ENCODE measurements at regions not wholly inside any gene's neighbourhood (a gene's known extent, or its start where the extent isn't known, plus 50 kb on each side); places are given as distances from the start of the nearest gene placed in this dataset.

DNA sequence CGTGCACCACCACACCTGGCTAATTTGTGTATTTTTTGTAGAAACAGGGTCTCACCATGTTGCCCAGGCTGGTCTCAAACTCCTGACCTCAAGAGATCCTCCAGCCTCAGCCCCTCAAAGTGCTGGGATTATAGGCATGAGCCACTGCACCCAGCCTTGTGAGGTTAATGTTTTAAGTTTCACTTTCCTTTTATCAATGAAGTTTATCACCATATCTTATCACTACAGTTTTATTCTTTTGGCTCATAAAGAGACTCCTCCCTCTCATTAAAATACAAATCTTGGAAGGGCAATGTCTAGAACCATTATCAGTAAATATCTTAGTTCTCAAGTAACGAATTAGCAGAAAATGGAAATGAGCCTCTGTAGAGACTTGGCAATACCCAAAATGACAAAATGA is 173.8 kb downstream of the BCL11A start:
- ATAC-seq (no peak), DNase-seq (no peak)
- intact Hi-C loops (cut with DNase I), result no loop called here
- peaks cover 0 to 4% (median 0%) of the 10 kb centered on the region in 7 donors for H3K27me3 ChIP-seq
- no peaks in the 10 kb centered on the region for H3K4me1 ChIP-seq
- no peak overlapping the region for H3K4me3 ChIP-seq
- 80 to 82% methylated on average over 2 of the region's 2 CpGs for WGBS, 2 donors
- H3K27ac ChIP-seq, result no peak overlapping the region
- no peaks in the 10 kb centered on the region for H3K36me3 ChIP-seq
- no peaks in the 10 kb centered on the region for H3K9me3 ChIP-seq
- TF ChIP-seq, protein P1, sequence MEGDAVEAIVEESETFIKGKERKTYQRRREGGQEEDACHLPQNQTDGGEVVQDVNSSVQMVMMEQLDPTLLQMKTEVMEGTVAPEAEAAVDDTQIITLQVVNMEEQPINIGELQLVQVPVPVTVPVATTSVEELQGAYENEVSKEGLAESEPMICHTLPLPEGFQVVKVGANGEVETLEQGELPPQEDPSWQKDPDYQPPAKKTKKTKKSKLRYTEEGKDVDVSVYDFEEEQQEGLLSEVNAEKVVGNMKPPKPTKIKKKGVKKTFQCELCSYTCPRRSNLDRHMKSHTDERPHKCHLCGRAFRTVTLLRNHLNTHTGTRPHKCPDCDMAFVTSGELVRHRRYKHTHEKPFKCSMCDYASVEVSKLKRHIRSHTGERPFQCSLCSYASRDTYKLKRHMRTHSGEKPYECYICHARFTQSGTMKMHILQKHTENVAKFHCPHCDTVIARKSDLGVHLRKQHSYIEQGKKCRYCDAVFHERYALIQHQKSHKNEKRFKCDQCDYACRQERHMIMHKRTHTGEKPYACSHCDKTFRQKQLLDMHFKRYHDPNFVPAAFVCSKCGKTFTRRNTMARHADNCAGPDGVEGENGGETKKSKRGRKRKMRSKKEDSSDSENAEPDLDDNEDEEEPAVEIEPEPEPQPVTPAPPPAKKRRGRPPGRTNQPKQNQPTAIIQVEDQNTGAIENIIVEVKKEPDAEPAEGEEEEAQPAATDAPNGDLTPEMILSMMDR (IDR thresholded peaks at IDR 0.05), result no peak

DNA sequence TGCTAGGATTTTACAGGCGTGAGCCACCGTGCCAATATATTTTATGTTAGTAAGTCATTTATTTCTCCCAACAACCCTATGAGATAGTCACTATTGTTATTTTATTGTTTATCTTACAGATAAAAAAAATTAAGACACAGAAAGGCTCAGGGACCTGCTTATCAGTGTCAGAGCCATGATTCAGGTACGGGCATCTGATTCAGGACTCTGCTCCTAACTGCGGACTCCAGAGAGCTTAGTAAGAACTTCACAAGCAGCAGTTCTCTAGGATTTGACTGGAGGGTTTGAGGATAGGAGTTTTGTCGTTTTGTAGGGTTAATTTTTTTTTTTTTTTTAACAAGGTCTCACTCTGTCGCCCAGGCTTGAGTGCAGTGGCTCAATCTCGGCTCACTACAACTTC is 174.2 kb downstream of the BCL11A start:
- 86 to 89% methylated on average over 7 of the region's 7 CpGs for WGBS, 2 donors
- H3K4me3 ChIP-seq, result no peak overlapping the region
- no peak for ATAC-seq
- peaks cover 0 to 4% (median 0%) of the 10 kb centered on the region in 7 donors for H3K27me3 ChIP-seq
- intact Hi-C loops (cut with DNase I), result no loop called here
- H3K36me3 ChIP-seq, result no peaks in the 10 kb centered on the region
- no peaks in the 10 kb centered on the region for H3K9me3 ChIP-seq
- no peak overlapping the region for H3K27ac ChIP-seq
- TF ChIP-seq, protein P1 (IDR thresholded peaks at IDR 0.05), result no peak
- H3K4me1 ChIP-seq, result no peaks in the 10 kb centered on the region
- no peak for DNase-seq

DNA sequence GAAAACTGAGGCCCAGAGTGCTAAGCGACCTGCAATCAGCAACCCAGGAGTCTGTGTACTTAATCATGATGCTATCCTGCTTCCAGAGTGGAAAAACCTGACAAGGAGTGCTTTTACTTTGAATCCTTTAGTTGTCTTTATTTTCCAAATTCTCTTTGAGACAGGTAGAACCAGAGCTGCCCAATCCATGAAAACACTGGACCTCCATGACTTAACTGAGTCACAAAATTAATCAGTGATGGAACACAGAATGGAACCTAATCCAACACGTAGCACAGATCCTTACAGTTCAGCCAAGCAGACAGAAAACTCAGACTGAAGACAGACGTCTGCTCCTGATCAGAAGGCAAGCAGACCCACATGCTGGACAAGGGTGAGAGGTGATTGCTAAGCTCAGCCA is 175.6 kb downstream of the BCL11A start:
- Histone ChIP-seq H3K36me3 (no peaks in the 10 kb centered on the region), H3K4me1 (no peaks in the 10 kb centered on the region), H3K27ac (no peak overlapping the region), H3K9me3 (no peaks in the 10 kb centered on the region), H3K27me3 (peaks cover 0 to 4% (median 0%) of the 10 kb centered on the region in 7 donors), H3K4me3 (no peak overlapping the region)
- ATAC-seq, result no peak
- TF ChIP-seq, protein P1 (IDR thresholded peaks at IDR 0.05), result no peak
- intact Hi-C loops (cut with DNase I), result no loop called here
- 70 to 77% methylated on average over 3 of the region's 3 CpGs for WGBS, 2 donors
- DNase-seq, result no peak

DNA sequence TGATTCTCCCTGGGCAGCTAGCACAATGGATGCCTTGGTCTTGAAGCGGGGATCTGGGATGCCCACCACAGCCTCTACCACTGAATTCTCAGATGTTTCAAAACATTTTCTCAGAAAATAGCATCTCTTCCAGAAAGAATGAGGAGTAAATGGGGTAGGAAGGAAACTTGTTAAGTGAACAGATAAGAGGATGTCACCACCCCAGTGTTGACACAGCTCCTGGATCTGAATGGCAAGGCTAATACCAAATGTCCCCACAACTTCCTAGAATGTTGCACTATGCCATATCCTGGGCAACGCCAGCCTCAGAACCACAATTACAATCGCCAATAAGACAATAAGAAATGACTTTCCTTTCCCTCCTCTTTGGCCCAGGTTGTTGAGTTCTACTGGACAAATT is 177.2 kb downstream of the BCL11A start:
- Histone ChIP-seq H3K9me3 (no peaks in the 10 kb centered on the region), H3K4me3 (no peak overlapping the region), H3K27ac (no peak overlapping the region), H3K4me1 (no peaks in the 10 kb centered on the region), H3K36me3 (no peaks in the 10 kb centered on the region), H3K27me3 (no peaks in the 10 kb centered on the region)
- WGBS, 2 donors, result 82 to 83% methylated on average over 3 of the region's 3 CpGs
- TF ChIP-seq, protein P1 (IDR thresholded peaks at IDR 0.05), result no peak
- DNase-seq (no peak), ATAC-seq (no peak)
- intact Hi-C loops (cut with DNase I), result no loop called here

DNA sequence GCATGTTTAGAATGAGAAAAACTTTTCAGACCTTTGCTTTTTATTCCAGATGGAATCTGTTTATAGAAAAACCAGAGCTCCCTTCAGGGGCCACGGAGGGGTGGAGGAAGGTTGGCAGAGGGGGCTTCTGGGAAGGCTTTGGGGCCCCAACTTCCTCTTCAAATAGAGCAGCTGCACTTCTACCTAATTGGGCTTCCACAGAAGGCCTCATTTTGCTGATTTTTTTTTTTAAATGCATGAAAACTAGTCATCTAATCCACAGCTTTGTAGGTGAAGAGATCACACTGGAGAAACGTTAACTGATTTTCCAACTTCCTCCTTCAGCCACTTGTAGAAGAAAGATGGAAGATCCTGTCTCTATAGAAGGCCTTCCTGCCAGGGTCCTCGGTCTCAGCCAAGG is 181.8 kb downstream of the BCL11A start:
- TF ChIP-seq, protein P1 (IDR thresholded peaks at IDR 0.05), result no peak
- WGBS, 2 donors, result 81 to 86% methylated on average over 3 of the region's 3 CpGs

More for the DNA sequence above, 181.8 kb downstream of the BCL11A start:
- H3K27me3 ChIP-seq, result no peaks in the 10 kb centered on the region
- no peak for DNase-seq
- peaks cover 0 to 10% (median 0%) of the 10 kb centered on the region in 9 donors for H3K4me1 ChIP-seq
- no peaks in the 10 kb centered on the region for H3K36me3 ChIP-seq
- no peak for ATAC-seq
- no peaks in the 10 kb centered on the region for H3K9me3 ChIP-seq
- H3K4me3 ChIP-seq, result no peak overlapping the region
- H3K27ac ChIP-seq, result no peak overlapping the region
- intact Hi-C loops (cut with DNase I), result no loop called here

Measured in heart right ventricle (tissue), 16 donors.